ENCODE measurements at regions not wholly inside any gene's neighbourhood (a gene's known extent, or its start where the extent isn't known, plus 50 kb on each side); places are given as distances from the start of the nearest gene placed in this dataset.

GRCh38 chr10:33485276-33485675 is 150.8 kb upstream of the NRP1 start:
- no peak for DNase-seq (ENCODE audit: low read depth in 2 of 2)
- Histone ChIP-seq H3K36me3 (ENCODE audit: control insufficient read depth, insufficient read depth, low read length) (no peaks in the 10 kb centered on the region), H3K9me3 (ENCODE audit: control insufficient read depth, insufficient read depth, low read depth, low read length) (no peaks in the 10 kb centered on the region), H4K20me1 (ENCODE audit: control insufficient read depth, extremely low read depth, insufficient read depth, low read length) (no peaks in the 10 kb centered on the region), H3K4me2 (ENCODE audit: extremely low read depth, insufficient read depth, low read length) (no peak overlapping the region), H3K27ac (ENCODE audit: insufficient read depth, low read length) (no peak overlapping the region), H3K4me3 (replicated peaks in 1 of 4; ENCODE audit: control extremely low read depth in 1 of 4, insufficient read depth in 1 of 4, low read depth in 3 of 4, low read length in 4 of 4) (no peak overlapping the region), H3K9ac (ENCODE audit: insufficient read depth, low read length) (no peak overlapping the region), H3K27me3 (ENCODE audit: control insufficient read depth, insufficient read depth, low read length) (no peaks in the 10 kb centered on the region), H3K79me2 (ENCODE audit: control insufficient read depth, insufficient read depth, low read length) (no peaks in the 10 kb centered on the region), H2AFZ (ENCODE audit: low read length) (no peak overlapping the region), H3K4me1 (ENCODE audit: control insufficient read depth, extremely low read depth, insufficient read depth, low read length) (no peaks in the 10 kb centered on the region)
- TF ChIP-seq EZH2 (IDR thresholded peaks at IDR 0.05; ENCODE audit: low read length, missing control alignments) (no peak), CTCF (conservative IDR thresholded peaks at IDR 0.05 in 1 of 2, IDR thresholded peaks at IDR 0.05 in 1 of 2; ENCODE audit: low read depth in 1 of 2, low read length in 2 of 2) (no peak)

GRCh38 chr10:33484787-33485186 is 150.3 kb upstream of the NRP1 start:
- peak in 1 of 2 donors; percentile 82 for DNase-seq (ENCODE audit: low read depth in 2 of 2)
- no peaks in the 10 kb centered on the region for H3K36me3 ChIP-seq (ENCODE audit: control insufficient read depth, insufficient read depth, low read length)
- no peak overlapping the region for H3K27ac ChIP-seq (ENCODE audit: insufficient read depth, low read length)
- no peaks in the 10 kb centered on the region for H3K9me3 ChIP-seq (ENCODE audit: control insufficient read depth, insufficient read depth, low read depth, low read length)
- H3K79me2 ChIP-seq (ENCODE audit: control insufficient read depth, insufficient read depth, low read length), result no peaks in the 10 kb centered on the region
- H3K4me2 ChIP-seq (ENCODE audit: extremely low read depth, insufficient read depth, low read length), result no peak overlapping the region
- no peak overlapping the region for H3K4me3 ChIP-seq (replicated peaks in 1 of 4; ENCODE audit: control extremely low read depth in 1 of 4, insufficient read depth in 1 of 4, low read depth in 3 of 4, low read length in 4 of 4)
- H3K9ac ChIP-seq (ENCODE audit: insufficient read depth, low read length), result no peak overlapping the region
- no peak for TF ChIP-seq CTCF (conservative IDR thresholded peaks at IDR 0.05 in 1 of 2, IDR thresholded peaks at IDR 0.05 in 1 of 2; ENCODE audit: low read depth in 1 of 2, low read length in 2 of 2)
- no peak for TF ChIP-seq EZH2 (IDR thresholded peaks at IDR 0.05; ENCODE audit: low read length, missing control alignments)
- H3K4me1 ChIP-seq (ENCODE audit: control insufficient read depth, extremely low read depth, insufficient read depth, low read length), result no peaks in the 10 kb centered on the region
- H3K27me3 ChIP-seq (ENCODE audit: control insufficient read depth, insufficient read depth, low read length), result no peaks in the 10 kb centered on the region
- no peak overlapping the region for H2AFZ ChIP-seq (ENCODE audit: low read length)
- no peaks in the 10 kb centered on the region for H4K20me1 ChIP-seq (ENCODE audit: control insufficient read depth, extremely low read depth, insufficient read depth, low read length)

- no peak overlapping the region for H3K4me3 ChIP-seq (replicated peaks in 1 of 4; ENCODE audit: control extremely low read depth in 1 of 4, insufficient read depth in 1 of 4, low read depth in 3 of 4, low read length in 4 of 4)
- H3K36me3 ChIP-seq (ENCODE audit: control insufficient read depth, insufficient read depth, low read length), result no peaks in the 10 kb centered on the region
- no peaks in the 10 kb centered on the region for H3K9me3 ChIP-seq (ENCODE audit: control insufficient read depth, insufficient read depth, low read depth, low read length)
- no peaks in the 10 kb centered on the region for H3K79me2 ChIP-seq (ENCODE audit: control insufficient read depth, insufficient read depth, low read length)
- no peak overlapping the region for H3K4me2 ChIP-seq (ENCODE audit: extremely low read depth, insufficient read depth, low read length)
- no peaks in the 10 kb centered on the region for H3K27me3 ChIP-seq (ENCODE audit: control insufficient read depth, insufficient read depth, low read length)
- TF ChIP-seq EZH2 (IDR thresholded peaks at IDR 0.05; ENCODE audit: low read length, missing control alignments) (no peak), CTCF (conservative IDR thresholded peaks at IDR 0.05 in 1 of 2, IDR thresholded peaks at IDR 0.05 in 1 of 2; ENCODE audit: low read depth in 1 of 2, low read length in 2 of 2) (no peak)
- H3K4me1 ChIP-seq (ENCODE audit: control insufficient read depth, extremely low read depth, insufficient read depth, low read length), result no peaks in the 10 kb centered on the region
- no peak overlapping the region for H3K9ac ChIP-seq (ENCODE audit: insufficient read depth, low read length)
- no peaks in the 10 kb centered on the region for H4K20me1 ChIP-seq (ENCODE audit: control insufficient read depth, extremely low read depth, insufficient read depth, low read length)
- H2AFZ ChIP-seq (ENCODE audit: low read length), result no peak overlapping the region
- H3K27ac ChIP-seq (ENCODE audit: insufficient read depth, low read length), result no peak overlapping the region
- DNase-seq (ENCODE audit: low read depth in 2 of 2), result no peak
These were observed 149.3 kb upstream of the NRP1 start for GRCh38 chr10:33483816-33484190.
